HL-60 (cell line): ENCODE measurements at regions not wholly inside any gene's neighbourhood (a gene's known extent, or its start where the extent isn't known, plus 50 kb on each side); places are given as distances from the start of the nearest gene placed in this dataset.
"Not testable (repeated sequence)": the region's sequence is repeated elsewhere in the genome, so short reads cannot be mapped to it uniquely, and the experiment has no call there.

Source experiments
- GABPA ChIP-seq: IDR thresholded peaks from 2 replicates; pipeline ENCODE4 v1.6.1; 2012; ENCODE audit warnings: low read depth
- POLR2AphosphoS5 ChIP-seq: IDR thresholded peaks from 2 replicates; pipeline ENCODE4 v1.6.1; 2012; ENCODE audit warnings: low read depth
- REST ChIP-seq: IDR thresholded peaks from 2 replicates; pipeline ENCODE4 v1.6.1; 2012; ENCODE audit warnings: low read depth; ENCODE audit not compliant: insufficient replicate concordance
- TF ChIP-seq, protein P1 (sequence below): IDR thresholded peaks from one replicate; pipeline ENCODE4 v1.5.1; 2011; ENCODE audit warnings: low read length, control low read depth, inconsistent platforms; ENCODE audit not compliant: insufficient read depth

DNA sequence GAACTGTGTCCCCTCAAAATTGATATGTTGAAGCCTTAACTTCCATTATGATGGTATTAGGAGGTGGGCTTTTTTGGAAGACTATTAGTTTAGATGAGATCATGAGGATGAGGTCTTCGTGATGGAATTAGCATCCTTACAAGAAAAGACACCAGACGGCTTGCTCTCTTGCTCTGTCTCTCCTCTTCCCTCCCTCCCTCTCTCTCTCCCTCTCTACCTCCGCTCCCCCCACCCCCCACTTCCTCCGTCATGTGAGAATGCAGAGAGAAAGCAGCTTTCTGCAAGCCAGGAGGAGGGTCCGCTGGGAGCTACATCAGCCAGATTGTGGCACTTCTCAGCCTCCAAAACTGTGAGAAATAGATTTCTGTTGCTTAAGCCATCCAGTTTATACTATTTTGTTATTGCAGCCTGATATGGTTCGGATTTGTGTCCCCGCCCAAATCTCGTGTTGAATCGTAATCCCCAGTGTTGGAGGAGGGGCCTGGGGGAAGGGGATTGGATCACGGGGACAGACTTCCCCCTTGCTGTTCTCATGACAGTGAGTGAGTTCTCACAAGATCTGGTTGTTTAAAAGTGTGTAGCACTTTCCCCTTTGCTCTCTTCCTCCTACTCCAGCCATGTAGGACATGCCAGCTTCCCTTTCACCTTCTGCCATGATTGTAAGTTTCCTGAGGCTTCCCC is 76.9 kb downstream of the NPIPA8 start:
- TF ChIP-seq GABPA, REST, POLR2AphosphoS5: not testable (repeated sequence)
- TF ChIP-seq, protein P1, sequence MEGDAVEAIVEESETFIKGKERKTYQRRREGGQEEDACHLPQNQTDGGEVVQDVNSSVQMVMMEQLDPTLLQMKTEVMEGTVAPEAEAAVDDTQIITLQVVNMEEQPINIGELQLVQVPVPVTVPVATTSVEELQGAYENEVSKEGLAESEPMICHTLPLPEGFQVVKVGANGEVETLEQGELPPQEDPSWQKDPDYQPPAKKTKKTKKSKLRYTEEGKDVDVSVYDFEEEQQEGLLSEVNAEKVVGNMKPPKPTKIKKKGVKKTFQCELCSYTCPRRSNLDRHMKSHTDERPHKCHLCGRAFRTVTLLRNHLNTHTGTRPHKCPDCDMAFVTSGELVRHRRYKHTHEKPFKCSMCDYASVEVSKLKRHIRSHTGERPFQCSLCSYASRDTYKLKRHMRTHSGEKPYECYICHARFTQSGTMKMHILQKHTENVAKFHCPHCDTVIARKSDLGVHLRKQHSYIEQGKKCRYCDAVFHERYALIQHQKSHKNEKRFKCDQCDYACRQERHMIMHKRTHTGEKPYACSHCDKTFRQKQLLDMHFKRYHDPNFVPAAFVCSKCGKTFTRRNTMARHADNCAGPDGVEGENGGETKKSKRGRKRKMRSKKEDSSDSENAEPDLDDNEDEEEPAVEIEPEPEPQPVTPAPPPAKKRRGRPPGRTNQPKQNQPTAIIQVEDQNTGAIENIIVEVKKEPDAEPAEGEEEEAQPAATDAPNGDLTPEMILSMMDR: not testable (repeated sequence)
